Nephron progenitor cell (in vitro differentiated cells): ENCODE measurements at regions not wholly inside any gene's neighbourhood (a gene's known extent, or its start where the extent isn't known, plus 50 kb on each side); places are given as distances from the start of the nearest gene placed in this dataset.

ENCODE experiments used
- DNase-seq: peaks from one replicate; pipeline ENCODE4 v3.0.0; 2021
- H3K27ac Mint-ChIP-seq: 2 replicates; pipeline ENCODE4 v1.8.0; 2021; ENCODE audit warnings: mild to moderate bottlenecking, moderate library complexity, mixed read lengths
- H3K27me3 Mint-ChIP-seq: 2 replicates; pipeline ENCODE4 v1.8.0; 2021; ENCODE audit warnings: mild to moderate bottlenecking, low read depth, mixed read lengths; ENCODE audit not compliant: poor library complexity
- H3K36me3 Mint-ChIP-seq: 2 replicates; pipeline ENCODE4 v1.8.0; 2021; ENCODE audit warnings: low read depth, mixed read lengths
- H3K4me1 Mint-ChIP-seq: 2 replicates; pipeline ENCODE4 v1.8.0; 2021; ENCODE audit warnings: mixed read lengths
- H3K4me3 Mint-ChIP-seq: 2 replicates; pipeline ENCODE4 v1.8.0; 2021; ENCODE audit warnings: mild to moderate bottlenecking, moderate library complexity, mixed read lengths
- H3K9me3 Mint-ChIP-seq: 2 replicates; pipeline ENCODE4 v1.8.0; 2021; ENCODE audit warnings: mild to moderate bottlenecking, moderate library complexity, mixed read lengths
- CTCF ChIP-seq: fragments of 200-600 bp; sonication (generic); IDR thresholded peaks from 2 replicates; pipeline ENCODE4 v1.5.0; 2021; ENCODE audit warnings: antibody characterized with exemption

- DNase-seq, result no peak
- peaks cover 62% of the 10 kb centered on the region for H3K4me1 Mint-ChIP-seq
- H3K27me3 Mint-ChIP-seq, result peaks cover 64% of the 10 kb centered on the region
- TF ChIP-seq CTCF, result no peak
- no peaks in the 10 kb centered on the region for H3K36me3 Mint-ChIP-seq
- H3K4me3 Mint-ChIP-seq, result no peak overlapping the region
- H3K27ac Mint-ChIP-seq, result no peak overlapping the region
- H3K9me3 Mint-ChIP-seq, result no peaks in the 10 kb centered on the region
These were observed 283.3 kb downstream of the RRAGC start for GRCh38 chr1:38576241-38576640.

GRCh38 chr1:38571726-38572125 lies 287.8 kb downstream of the RRAGC start:
- no peaks in the 10 kb centered on the region for H3K36me3 Mint-ChIP-seq
- no peaks in the 10 kb centered on the region for H3K9me3 Mint-ChIP-seq
- H3K4me1 Mint-ChIP-seq, result peaks cover 43% of the 10 kb centered on the region
- DNase-seq, result no peak
- H3K27me3 Mint-ChIP-seq, result peaks cover 60% of the 10 kb centered on the region
- no peak overlapping the region for H3K27ac Mint-ChIP-seq
- no peak for TF ChIP-seq CTCF
- H3K4me3 Mint-ChIP-seq, result no peak overlapping the region

GRCh38 chr1:38570657-38570975 lies 289.0 kb downstream of the RRAGC start:
- Mint-ChIP-seq H3K4me3 (no peak overlapping the region), H3K9me3 (no peaks in the 10 kb centered on the region), H3K36me3 (no peaks in the 10 kb centered on the region), H3K27ac (no peak overlapping the region), H3K4me1 (peaks cover 38% of the 10 kb centered on the region), H3K27me3 (peaks cover 59% of the 10 kb centered on the region)
- TF ChIP-seq CTCF, result no peak
- DNase-seq, result no peak

DNA sequence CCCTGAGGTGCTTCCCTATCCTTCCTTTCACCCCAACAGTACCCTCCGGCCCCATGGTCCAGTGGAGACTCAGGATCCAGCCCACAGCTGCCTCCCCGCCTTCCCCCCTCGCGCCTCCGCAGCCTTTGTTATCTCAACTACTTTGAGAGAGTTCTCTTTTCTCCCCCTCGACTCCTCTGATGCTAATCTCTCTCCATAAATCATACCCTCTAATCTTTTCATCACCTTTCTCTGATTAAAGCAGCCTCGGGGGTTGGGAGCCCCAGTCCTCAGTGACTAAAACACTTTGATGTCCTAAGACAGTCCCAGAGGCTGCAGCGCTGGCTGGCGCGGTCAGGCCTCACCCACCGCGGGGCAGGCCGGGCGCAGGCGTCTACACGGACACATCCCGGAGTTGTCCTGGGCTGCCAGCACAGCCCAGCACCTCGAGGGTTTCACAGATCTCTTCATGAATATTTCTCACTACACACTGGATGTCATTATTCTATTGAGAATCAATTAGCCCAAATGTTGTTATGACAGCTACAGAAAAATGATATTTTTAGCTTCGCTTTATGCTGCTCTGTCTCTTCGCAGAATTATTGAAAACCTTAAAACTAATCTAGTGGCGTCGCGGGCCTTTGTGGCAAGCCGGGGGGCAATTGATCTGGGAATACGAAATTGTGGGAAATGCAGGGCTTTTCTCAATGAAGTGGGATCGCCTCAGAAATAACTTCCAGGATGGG lies 289.5 kb downstream of the RRAGC start:
- Mint-ChIP-seq H3K4me1 (peaks cover 38% of the 10 kb centered on the region), H3K36me3 (no peaks in the 10 kb centered on the region), H3K9me3 (no peaks in the 10 kb centered on the region), H3K27ac (no peak overlapping the region), H3K27me3 (peaks cover 64% of the 10 kb centered on the region), H3K4me3 (no peak overlapping the region)
- DNase-seq, result no peak
- TF ChIP-seq CTCF, result no peak

DNA sequence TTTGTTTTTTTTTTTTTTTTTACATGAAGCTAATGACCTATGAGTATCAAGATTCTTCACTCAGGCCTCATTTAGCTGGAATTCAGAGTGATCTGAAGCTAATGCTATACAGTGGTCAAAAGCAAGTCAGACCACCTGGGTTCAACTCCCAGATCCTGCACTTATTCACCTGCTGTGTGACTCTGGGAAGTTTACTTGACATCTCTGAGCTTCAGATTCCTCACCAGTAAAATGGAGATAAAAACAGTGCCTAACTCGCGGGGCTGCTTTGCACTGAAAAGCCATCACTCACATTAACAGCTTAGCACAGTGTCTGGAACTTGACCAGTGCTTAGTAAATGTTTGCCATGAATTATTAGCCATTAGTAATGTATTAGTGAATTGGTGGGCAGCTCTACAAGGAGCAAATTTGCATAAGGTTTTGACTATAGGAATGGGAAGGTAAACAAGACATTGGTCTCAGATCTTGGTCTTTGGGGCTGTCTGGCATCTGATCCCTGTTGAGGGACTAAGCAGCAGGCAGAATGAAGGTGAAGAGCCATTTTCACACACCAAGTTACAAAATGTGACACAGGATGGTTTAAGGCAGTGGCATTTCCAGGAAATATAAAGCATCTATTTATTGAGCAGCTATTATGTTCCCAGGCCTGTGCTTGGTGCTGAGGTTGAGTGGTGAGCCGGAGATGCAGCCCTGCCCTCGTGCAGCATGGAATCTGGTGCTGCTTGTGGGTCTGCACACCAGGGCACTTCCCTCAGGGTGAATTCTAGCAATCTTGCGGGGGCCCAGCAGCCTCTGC lies 291.3 kb downstream of the RRAGC start:
- DNase-seq, result no peak
- Mint-ChIP-seq H3K4me1 (peaks cover 50% of the 10 kb centered on the region), H3K4me3 (no peak overlapping the region), H3K27me3 (peaks cover 69% of the 10 kb centered on the region), H3K36me3 (no peaks in the 10 kb centered on the region), H3K27ac (no peak overlapping the region), H3K9me3 (no peaks in the 10 kb centered on the region)
- TF ChIP-seq CTCF, result no peak

DNA sequence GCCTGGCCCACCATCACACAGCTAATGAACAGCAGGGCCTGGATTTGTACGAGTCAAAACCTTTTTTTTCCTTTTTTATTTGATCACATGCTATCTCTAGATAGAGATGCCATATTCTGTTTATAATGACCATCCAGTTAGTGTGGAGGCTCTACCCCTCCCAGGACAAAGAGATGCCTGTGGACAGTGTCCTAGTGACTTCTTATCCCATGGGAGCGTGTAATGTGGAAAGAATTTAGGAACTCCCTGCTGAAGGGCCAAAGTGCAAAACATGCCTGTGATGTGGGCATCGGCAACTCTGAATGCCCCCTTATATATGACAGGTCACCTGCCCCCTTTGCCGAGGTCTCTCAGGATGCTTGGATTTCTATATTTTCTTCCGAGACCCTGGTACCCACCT lies 292.2 kb downstream of the RRAGC start:
- peaks cover 57% of the 10 kb centered on the region for H3K4me1 Mint-ChIP-seq
- H3K4me3 Mint-ChIP-seq, result no peak overlapping the region
- peaks cover 75% of the 10 kb centered on the region for H3K27me3 Mint-ChIP-seq
- TF ChIP-seq CTCF, result no peak
- H3K9me3 Mint-ChIP-seq, result no peaks in the 10 kb centered on the region
- no peak overlapping the region for H3K27ac Mint-ChIP-seq
- no peak for DNase-seq
- H3K36me3 Mint-ChIP-seq, result no peaks in the 10 kb centered on the region
